Activated CD4-positive, alpha-beta T cell treated with anti-CD3 and anti-CD28 coated beads, Interleukin-2, amount 10 ng/mL, durations not matched to agents 24 days and 14 days (primary cell): ENCODE measurements at regions not wholly inside any gene's neighbourhood (a gene's known extent, or its start where the extent isn't known, plus 50 kb on each side); places are given as distances from the start of the nearest gene placed in this dataset.
"Not testable (repeated sequence)": the region's sequence is repeated elsewhere in the genome, so short reads cannot be mapped to it uniquely, and the experiment has no call there.

Source experiments
- DNase-seq: peaks from one replicate; pipeline ENCODE4 v3.0.0; 2022
- H3K27ac Mint-ChIP-seq: one replicate; pipeline ENCODE4 v1.8.0; 2022; ENCODE audit warnings: mild to moderate bottlenecking, mixed read lengths
- H3K27me3 Mint-ChIP-seq: one replicate; pipeline ENCODE4 v1.8.0; 2022; ENCODE audit warnings: mixed read lengths
- H3K36me3 Mint-ChIP-seq: one replicate; pipeline ENCODE4 v1.8.0; 2022; ENCODE audit warnings: low read depth, mild to moderate bottlenecking, mixed read lengths
- H3K4me1 Mint-ChIP-seq: one replicate; pipeline ENCODE4 v1.8.0; 2021; ENCODE audit warnings: mixed read lengths
- H3K4me3 Mint-ChIP-seq: one replicate; pipeline ENCODE4 v1.8.0; 2022; ENCODE audit warnings: mild to moderate bottlenecking, moderate library complexity, mixed read lengths
- H3K9me3 Mint-ChIP-seq: one replicate; pipeline ENCODE4 v1.8.0; 2021; ENCODE audit warnings: mixed read lengths
- intact Hi-C: fragments of 100-400 bp; cut with micrococcal nuclease; formaldehyde crosslinking; loops from one replicate; pipeline ENCODE4 v1.15.1; 2023

DNA sequence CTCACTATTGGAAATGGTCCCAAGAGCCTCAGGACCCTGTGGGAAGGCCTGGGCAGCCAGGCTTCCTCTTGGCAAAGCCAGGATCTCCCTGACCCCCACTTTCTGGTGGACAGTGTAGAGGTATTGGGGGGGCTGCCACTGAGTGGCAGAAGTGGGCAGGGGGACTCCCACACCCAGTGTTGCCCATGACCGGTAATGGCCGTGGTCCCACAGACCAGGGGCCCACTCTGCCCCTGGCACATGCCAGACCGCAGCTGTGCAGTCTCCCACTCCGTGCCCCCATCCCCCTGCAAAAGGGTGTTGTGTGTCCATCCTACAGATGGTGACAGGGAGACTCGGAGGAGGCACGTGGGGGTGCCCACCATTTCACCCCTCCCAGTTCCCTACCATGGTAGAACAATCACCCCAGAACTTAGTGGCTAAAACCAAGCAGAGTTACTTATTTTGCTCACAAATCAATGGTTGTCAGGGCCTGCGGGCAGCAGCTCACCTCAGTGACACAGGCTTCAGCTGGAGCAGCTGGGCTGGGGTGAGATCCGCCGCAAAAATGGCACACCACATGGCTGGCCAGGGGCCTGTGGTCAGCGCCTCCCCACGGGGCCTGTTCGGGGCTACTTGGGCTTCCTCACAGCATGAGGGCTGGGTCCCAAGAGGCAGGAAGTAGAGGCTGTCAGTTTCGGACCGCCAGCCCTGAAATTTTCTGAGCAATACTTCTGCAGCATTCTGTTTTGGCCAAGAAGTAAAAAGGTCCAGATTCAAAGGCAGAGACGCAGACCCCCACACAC is 59.0 kb upstream of the ZNF469 start:
- peaks cover 3% of the 10 kb centered on the region for H3K9me3 Mint-ChIP-seq
- H3K27me3 Mint-ChIP-seq, result no peaks in the 10 kb centered on the region
- no peaks in the 10 kb centered on the region for H3K36me3 Mint-ChIP-seq
- intact Hi-C loops, result no loop called here
- no peak overlapping the region for H3K4me3 Mint-ChIP-seq
- no peaks in the 10 kb centered on the region for H3K4me1 Mint-ChIP-seq
- DNase-seq, result no peak
- no peak overlapping the region for H3K27ac Mint-ChIP-seq

DNA sequence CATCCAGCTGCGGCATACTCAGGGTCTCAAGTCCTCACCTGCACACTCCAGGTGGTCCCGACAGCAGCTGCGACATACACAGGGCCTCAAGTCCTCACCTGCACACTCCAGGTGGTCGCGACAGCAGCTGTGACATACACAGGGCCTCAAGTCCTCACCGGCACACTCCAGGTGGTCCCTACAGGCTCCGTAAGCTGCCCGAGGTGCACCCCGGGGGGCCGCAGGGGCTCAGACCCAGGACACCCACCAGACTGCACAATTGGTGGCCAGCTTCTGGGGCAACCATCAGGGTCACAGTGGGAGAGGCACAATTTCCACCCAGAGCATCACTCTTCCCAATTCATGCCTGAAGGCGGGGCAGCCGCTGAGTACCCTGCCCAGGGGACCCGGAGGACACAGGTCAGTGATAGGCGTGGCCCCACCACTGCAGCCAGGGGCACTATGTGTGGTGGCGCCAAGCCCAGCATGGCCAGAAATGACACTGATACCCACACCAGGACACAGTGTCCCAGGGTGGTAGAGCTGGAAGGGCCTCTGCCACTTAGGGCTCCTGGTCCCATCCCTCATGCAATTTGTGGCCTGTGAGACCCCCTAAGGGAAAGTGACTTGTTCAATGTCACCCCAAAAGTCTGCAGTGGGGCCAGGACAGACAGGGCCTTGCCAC is 57.5 kb upstream of the ZNF469 start:
- no peak overlapping the region for H3K4me3 Mint-ChIP-seq
- peaks cover 3% of the 10 kb centered on the region for H3K9me3 Mint-ChIP-seq

DNA sequence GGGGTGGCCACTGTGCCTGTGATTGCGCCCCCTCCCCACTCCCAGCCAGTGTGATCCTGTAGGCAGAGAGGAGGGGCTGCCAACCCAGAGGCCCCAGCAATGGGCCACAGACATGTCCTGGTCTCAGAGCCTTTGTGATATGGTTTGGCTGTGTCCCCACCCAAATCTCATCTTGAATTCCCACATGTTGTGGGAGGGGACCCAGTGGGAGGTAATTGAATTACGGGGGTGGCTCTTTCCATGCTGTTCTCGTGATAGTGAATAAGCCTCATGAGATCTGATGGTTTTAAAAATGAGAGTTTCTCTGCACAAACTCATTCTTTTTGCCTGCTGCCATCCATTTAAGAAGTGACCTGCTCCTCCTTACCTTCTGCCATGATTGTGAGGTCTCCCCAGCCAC is 56.8 kb upstream of the ZNF469 start:
- no peaks in the 10 kb centered on the region for H3K36me3 Mint-ChIP-seq
- H3K9me3 Mint-ChIP-seq, result peaks cover 3% of the 10 kb centered on the region
- H3K4me1 Mint-ChIP-seq, result no peaks in the 10 kb centered on the region
- no peak for DNase-seq
- no peak overlapping the region for H3K27ac Mint-ChIP-seq
- no peak overlapping the region for H3K4me3 Mint-ChIP-seq
- no peaks in the 10 kb centered on the region for H3K27me3 Mint-ChIP-seq
- intact Hi-C loops, result no loop called here

More for the DNA sequence above, 57.5 kb upstream of the ZNF469 start:
- H3K27me3 Mint-ChIP-seq, result no peaks in the 10 kb centered on the region
- no peaks in the 10 kb centered on the region for H3K4me1 Mint-ChIP-seq
- H3K27ac Mint-ChIP-seq, result no peak overlapping the region
- intact Hi-C loops, result no loop called here
- no peak for DNase-seq
- H3K36me3 Mint-ChIP-seq, result no peaks in the 10 kb centered on the region

DNA sequence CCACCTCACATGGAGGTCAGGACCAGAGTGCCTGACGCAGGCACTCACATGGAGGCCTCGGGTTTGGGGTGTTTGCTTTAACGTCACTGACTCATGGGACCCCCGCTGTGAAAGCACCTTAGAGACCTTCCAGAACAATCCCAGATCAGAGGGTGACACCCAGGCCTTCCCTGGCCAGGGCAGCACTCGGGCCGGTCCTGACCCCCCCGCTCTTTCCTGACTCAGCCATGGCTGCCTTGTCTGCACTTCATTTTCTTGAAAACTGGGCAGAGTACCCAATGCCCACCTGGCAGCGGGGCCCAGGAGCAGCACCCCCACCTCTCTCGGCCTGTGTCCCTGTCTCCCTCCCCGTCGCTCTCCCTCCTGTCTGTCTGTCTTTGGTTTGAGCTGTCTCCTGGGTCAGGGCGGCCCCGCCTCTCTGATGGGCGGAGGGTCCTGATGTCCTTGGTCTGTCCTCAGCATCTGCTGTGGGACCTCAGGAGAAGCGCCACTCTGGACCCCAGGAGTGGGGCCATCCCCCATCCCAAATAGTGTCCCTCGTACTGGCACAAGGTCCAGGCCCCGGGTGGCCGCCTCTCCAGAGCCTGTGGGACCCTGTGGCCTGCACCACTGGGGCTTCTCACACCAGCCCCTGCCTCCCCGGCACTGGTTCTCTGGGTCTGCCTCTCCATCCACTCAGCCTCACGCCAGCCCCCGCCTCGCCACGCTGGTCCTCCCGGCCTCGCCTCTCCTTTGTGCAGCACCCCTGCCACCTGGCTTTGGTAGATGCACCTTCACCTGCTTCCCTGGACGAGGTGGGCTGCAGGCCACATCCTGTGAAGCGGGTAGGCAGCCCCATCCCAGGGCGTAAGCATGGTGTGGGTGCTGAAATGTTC is 55.9 kb upstream of the ZNF469 start:
- Mint-ChIP-seq H3K4me1 (no peaks in the 10 kb centered on the region), H3K36me3 (no peaks in the 10 kb centered on the region), H3K4me3 (no peak overlapping the region), H3K9me3 (no peaks in the 10 kb centered on the region), H3K27me3 (no peaks in the 10 kb centered on the region), H3K27ac (no peak overlapping the region)
- intact Hi-C loops, result no loop called here
- no peak for DNase-seq

DNA sequence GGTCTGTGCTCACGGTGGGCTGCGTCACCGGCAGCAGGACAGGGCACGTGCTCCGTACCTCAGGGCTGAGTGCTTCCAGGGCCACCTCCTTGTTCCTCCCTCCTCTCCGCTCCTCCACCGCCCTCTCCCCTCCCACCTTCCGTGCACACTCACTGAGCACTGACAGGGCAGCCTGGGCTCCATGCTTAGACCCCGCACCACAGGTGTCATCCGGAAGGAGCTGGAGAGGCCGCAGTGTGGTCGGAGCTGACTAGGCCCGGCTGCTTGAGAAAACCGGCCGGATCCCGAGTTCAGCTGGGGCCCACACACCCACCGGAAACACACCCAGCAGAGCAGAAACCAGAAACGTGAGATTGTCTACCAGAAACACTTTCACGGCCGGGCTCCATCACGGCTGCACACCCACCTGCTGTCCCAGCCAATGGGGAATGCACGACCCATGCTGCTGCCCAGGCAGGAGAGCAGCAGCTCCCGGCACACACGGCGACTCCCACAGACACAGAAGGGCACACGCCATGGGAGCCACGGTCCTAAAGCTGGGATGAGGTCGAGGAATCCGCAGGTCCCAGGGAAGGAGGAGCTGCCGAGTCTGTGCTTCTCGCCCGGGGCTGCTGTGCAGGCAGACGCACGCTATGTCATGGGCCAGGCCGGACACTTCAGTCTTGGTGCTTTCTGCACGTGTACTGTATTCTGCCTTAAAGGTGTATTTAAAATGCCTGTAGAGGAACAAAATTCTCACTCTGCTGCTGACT is 55.0 kb upstream of the ZNF469 start:
- Mint-ChIP-seq H3K27ac (no peak overlapping the region), H3K9me3 (no peaks in the 10 kb centered on the region), H3K4me3 (no peak overlapping the region), H3K4me1 (no peaks in the 10 kb centered on the region), H3K27me3 (no peaks in the 10 kb centered on the region), H3K36me3 (no peaks in the 10 kb centered on the region)
- intact Hi-C loops, result no loop called here
- DNase-seq, result no peak

DNA sequence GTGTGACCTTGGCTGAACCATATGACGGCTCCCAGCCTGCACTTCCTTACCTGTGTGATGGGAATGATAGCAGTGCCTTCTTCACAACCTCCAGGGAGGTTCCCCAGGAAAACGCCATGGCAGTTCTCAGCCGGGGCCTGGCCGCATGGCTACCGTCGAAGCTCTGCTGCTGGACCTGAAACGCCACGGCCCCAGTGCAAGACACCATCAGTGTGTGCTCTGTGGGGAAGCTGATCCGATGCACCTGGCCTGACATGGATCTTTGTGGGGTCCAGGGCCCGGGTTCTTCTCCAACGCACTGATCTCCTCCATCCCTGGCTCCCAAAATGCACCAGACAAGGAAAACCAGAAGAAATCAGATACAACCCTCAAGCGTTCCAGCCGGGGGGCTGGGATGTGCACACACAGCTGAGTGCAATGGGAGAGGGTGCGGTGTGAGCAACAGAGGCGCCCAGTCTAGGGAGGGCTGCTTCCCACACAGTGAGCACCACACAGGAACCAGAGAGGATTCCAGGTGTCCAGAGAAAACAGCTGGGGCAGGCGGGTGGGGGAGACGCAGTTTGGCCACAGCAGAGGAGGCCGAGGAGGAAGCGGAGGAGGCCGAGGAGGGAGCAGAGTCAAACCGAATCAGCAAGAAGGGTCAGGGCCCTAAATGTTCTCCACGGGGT is 54.3 kb upstream of the ZNF469 start:
- Mint-ChIP-seq H3K4me1 (peaks cover under 1% of the 10 kb centered on the region), H3K36me3 (no peaks in the 10 kb centered on the region), H3K9me3 (no peaks in the 10 kb centered on the region), H3K27me3 (no peaks in the 10 kb centered on the region), H3K4me3 (no peak overlapping the region), H3K27ac (no peak overlapping the region)
- intact Hi-C loops, result no loop called here
- no peak for DNase-seq

DNA sequence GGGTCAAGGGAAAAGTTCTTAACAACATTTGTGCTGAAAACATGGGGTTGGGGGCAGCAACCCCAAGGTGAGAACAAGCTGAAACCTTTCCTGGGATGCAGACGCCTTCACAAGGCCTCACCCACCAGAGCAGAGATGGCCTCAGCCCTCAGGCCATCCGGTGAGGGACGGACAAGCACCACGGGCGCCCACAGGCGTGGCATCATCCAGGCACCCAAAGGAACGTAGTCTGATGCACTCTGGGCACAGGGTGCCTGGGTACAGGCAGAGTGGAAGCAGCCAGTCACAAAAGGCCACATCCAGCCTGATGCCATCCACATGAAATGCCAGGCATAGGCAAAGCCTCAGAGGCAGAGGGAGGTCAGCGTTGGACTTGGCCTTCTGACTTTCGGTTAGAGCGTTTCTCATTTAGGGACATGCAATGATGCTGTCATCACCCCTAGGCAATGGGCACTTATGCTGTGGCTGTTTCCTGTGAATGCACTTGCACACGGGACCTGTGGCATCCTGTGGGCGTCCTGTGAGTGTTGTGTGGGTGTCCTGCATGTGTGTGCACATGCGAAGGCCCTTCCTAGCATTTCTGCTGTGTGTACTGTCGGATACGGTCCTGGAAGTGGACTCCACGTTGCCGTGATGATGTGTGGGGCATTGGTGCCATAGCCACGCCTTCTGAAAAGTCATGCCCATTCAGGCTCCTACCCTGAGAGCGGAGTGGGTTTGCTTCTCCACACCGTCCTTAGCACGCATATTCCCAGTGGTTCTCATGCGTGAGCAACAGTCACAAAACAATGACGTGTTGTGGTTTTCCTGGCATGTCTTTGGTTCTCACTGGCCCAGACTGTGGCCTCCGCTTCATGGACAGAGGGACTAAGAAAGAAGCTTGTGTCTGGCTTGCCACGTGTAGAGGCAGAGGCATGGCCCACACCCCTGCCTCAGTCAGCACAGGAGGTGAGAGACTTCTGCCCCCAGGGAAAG is 52.7 kb upstream of the ZNF469 start:
- DNase-seq, result no peak
- H3K4me3 Mint-ChIP-seq, result no peak overlapping the region
- peaks cover 6% of the 10 kb centered on the region for H3K4me1 Mint-ChIP-seq
- H3K27me3 Mint-ChIP-seq, result no peaks in the 10 kb centered on the region
- no peak overlapping the region for H3K27ac Mint-ChIP-seq
- intact Hi-C loops, result no loop called here
- no peaks in the 10 kb centered on the region for H3K36me3 Mint-ChIP-seq
- H3K9me3 Mint-ChIP-seq, result no peaks in the 10 kb centered on the region

DNA sequence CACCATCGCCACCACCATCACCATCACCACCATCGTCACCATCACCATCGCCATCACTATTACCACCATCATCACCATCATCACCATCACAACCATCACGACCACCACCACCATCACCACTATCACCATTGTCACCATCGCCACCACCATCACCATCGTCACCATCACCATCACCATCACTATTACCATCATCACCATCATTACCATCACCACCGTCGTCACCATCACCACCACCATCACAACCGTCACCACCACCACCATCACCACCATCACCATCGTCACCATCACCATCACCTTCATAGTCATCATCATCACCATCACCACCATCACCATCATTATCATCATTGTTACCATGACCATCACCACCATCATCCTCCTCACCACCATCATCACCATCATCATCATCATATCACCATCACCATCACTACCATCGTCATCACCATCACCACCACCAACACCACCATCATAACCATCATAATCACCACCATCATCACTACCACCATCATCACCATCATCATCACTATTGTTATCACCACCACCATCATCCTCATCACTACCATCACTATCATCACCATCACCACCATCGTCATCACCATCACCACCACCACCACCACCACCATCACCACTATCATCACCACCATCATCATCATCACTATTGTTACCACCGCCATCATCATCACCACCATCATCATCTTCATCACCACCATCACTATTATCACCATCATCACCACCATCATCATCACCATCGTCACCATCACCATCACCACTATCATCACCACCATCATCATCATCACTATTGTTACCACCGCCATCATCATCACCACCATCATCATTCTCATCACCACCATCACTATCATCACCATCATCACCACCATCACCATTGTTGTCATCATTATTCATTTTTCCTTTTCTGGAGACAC is 51.5 kb upstream of the ZNF469 start:
- H3K4me3 Mint-ChIP-seq, result no peak overlapping the region
- intact Hi-C loops, result no loop called here
- no peaks in the 10 kb centered on the region for H3K27me3 Mint-ChIP-seq
- H3K4me1 Mint-ChIP-seq, result peaks cover 6% of the 10 kb centered on the region
- H3K9me3 Mint-ChIP-seq, result peaks cover 4% of the 10 kb centered on the region
- DNase-seq, result no peak
- H3K36me3 Mint-ChIP-seq, result no peaks in the 10 kb centered on the region
- no peak overlapping the region for H3K27ac Mint-ChIP-seq

DNA sequence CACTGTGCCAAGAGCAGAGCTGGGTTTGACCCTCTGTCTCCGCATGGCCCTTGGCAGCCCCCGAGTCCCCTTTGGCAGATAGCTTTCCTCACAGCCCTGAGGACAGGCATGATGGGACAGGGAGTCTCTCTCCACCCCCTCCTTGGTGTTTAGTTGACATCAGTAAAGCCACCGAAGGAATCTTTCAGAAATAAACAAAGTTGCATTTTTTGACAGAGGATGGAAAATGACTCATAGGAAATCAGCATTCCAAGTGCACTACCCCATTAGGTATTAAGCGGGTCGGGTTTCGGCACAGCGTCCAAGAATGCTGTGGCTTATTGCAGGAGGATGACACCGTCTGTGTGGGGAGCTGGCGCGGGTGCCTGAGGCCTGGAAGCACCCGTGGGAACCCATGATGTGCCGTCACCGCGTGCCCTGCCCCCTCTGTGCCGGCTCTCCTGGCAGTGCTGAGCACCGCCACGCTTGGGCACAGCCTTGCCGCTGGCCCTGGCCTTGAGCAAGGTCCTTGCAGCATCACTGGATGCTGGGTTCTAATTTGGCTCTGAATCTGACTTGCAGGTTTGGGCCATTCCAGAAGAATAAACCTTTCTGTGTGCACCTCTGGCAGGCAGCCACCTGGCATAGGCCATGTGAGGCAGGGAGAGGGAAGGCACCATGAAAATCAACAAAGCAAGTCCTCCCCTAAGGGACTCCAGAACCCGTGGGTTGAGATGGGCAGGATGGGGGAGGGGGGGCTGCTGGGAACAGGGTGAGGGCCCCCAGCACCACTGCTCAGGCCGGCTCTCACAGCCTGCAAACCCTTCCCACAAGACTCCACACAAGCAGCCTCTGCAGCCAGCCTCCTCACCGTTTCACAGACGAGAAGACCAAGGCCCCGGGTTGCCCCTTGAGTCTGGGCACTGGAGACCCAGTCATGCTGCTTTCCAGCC is 50.5 kb upstream of the ZNF469 start:
- Mint-ChIP-seq H3K4me1 (peaks cover 6% of the 10 kb centered on the region), H3K4me3 (no peak overlapping the region), H3K36me3 (no peaks in the 10 kb centered on the region), H3K27ac (no peak overlapping the region), H3K27me3 (no peaks in the 10 kb centered on the region), H3K9me3 (peaks cover 9% of the 10 kb centered on the region)
- intact Hi-C loops, result no loop called here
- DNase-seq, result no peak

DNA sequence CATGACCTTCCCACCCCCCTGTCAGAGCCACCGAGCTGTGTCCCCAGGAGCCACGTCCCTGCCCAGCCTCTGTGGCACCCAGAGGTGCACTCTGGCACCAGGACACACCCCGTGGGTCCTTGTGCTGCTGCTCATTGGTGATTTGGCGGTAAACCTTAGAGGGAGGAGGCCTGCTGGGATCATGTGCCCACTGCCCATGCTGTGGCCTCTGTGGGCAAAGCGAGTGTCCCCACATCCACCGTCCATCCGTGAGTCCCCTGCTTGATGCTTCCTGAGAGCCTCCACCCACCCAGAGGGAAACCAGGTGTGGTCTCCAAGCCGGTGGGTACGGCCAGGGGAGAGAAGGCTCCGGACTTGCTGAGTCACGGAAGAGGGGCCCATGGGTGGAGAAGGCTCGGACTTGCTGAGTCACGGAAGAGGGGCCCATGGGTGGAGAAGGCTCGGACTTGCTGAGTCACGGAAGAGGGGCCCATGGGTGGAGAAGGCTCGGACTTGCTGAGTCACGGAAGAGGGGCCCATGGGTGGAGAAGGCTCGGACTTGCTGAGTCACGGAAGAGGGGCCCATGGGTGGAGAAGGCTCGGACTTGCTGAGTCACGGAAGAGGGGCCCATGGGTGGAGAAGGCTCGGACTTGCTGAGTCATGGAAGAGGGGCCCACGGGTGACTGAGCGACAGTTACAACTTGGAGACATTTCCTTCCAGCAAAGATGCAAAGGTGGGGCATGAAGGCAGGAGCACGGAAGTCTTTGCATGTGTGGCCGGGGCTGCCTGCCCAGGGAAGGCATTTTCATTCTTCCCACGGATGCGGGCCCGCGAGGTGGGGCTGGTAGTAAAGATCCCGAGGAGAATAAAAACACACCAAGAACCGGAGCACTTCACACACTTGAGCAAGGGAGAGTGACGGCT is 49.6 kb upstream of the ZNF469 start:
- DNase-seq, H3K36me3 Mint-ChIP-seq, intact Hi-C loops, H3K27me3 Mint-ChIP-seq, H3K4me3 Mint-ChIP-seq, H3K4me1 Mint-ChIP-seq, H3K9me3 Mint-ChIP-seq, H3K27ac Mint-ChIP-seq: not testable (repeated sequence)
